ENCODE measurements at regions not wholly inside any gene's neighbourhood (a gene's known extent, or its start where the extent isn't known, plus 50 kb on each side); places are given as distances from the start of the nearest gene placed in this dataset.

DNA sequence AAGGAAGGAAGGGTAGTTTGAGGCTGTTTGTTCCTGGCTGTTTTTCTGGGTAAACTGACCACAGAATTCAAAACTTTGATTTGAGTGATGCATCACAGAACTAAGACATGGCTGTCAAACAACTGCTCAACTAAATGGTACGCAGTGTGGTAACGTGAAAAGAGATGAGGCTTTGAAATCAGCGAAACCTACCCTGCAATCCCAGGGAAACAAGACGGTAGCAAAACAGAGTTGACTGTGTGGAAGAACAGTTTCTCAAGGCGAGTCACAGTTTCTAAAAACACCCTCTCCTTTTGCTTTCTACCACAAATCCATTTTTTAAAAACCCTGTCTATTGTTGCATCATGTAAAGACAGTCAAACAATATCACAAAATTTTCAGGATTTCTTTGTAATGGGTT lies 156.0 kb upstream of the MAF start:
- DNase-seq (ENCODE audit: low read depth) = no peak

DNA sequence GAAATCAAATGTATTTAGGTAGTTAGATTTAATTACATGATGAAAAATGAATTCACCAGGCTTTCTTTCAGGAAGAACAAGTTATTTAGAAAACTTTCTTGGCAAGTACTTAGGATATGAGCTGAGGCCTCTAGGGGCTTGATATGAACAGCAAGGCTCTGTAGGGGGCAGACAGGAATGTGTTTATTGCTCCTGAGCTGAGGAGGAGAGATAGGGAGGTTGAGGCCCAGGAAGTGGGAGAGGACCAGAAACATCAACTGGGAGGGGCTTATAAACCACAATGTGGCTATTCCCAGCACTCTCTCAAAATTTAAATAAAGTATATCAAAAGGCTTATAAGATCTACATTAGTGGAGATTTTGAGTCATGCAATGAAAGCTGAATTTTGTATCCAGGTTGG lies 154.0 kb upstream of the MAF start:
- no peak for DNase-seq (ENCODE audit: low read depth)

DNA sequence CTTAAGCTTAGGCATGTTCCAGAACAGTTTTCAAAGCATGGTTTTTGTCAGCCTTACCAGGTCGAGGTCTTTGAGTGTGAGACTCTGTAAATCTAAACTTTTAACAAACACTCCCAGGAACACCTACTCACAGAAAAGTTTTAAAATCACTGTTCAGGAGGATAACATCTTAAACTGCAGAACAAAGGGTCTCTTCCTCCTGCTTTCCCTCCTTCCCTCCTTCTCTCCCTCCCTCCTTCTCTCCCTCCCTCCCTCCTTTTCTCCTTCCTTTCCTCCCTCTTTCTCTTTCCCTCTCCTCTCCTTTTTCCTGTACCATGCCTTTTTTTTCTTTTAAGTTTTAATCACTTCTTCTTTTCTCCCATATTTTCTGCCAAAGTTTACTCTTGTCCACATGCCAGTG lies 153.5 kb upstream of the MAF start:
- no peak for DNase-seq (ENCODE audit: low read depth)

- DNase-seq (ENCODE audit: low read depth) = no peak
Measured at GRCh38 chr16:79753286-79753685, 152.7 kb upstream of the MAF start.

DNA sequence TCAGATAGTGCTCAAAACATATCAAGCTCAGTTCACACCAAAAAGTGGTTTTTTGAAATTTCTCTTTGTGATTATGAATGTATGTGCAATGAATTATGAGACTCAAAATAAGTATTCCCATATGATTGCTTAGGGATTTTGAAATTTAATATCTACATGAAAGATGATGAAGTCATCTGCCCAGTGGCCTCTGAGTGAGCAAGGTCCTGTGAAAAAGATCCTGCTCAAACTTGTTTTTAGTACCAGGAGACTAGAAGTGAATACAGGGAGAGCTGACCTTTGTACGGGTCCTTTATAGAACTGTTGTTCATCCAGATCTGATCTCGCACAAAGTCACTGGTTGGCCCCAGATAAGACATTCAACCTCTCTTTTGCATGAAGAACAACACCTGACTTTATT lies 151.9 kb upstream of the MAF start:
- DNase-seq (ENCODE audit: low read depth) = peak; percentile 38

DNA sequence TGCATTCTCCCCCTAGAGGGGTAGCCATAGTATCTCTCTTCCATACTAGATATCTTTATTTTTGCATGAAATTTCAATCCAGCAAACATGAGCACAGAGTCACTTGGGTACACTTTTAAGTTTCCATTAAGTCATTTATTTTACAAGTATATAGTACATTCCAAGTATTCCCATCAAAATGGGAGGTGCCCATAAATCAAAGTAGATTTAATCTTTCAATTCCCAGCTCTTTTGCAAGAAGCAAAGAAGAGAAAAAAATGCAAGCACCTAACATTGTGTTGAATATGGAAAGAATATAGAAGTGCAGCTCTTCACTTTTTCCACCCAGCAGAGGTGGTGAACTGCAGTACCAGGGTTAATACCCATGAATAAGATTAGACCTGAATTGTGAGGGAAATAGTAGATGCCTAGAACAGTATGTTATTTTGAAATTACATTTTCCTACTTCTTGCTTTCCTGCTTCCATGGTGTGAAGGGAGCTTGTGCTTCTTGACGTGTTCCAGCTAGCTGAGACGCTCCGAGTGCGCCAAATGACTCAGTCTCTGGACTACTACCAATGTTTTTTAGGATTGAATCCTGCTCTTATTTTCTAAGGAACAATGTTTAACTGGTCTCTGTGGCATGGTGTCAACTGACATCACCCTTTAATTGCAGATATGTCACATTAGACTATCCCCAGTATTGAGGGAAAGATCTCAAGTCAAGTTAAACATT lies 151.1 kb upstream of the MAF start:
- peak; percentile 73 for DNase-seq (ENCODE audit: low read depth)

DNA sequence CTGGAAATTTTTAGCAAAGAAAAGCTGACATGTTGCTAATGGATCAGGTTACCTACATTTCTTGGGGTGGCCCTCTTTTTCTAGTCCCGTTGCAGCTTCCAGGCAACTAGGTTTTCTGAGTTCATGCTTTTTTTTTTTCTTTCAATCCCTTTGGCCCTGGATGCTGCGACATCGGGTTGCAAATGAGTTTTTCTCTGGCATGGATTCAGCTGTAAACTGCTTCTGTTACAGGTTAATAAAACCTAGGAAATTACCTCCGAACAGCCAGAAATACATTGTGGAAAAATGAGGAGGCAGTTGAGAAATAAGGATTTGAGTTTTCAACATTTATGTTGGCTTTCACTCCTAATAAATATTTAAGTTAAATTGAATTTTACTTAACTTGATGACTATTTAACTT lies 149.8 kb upstream of the MAF start:
- DNase-seq (ENCODE audit: low read depth) = no peak

- no peak for DNase-seq (ENCODE audit: low read depth)
Measured at GRCh38 chr16:79748629-79749028, 148.1 kb upstream of the MAF start.

DNA sequence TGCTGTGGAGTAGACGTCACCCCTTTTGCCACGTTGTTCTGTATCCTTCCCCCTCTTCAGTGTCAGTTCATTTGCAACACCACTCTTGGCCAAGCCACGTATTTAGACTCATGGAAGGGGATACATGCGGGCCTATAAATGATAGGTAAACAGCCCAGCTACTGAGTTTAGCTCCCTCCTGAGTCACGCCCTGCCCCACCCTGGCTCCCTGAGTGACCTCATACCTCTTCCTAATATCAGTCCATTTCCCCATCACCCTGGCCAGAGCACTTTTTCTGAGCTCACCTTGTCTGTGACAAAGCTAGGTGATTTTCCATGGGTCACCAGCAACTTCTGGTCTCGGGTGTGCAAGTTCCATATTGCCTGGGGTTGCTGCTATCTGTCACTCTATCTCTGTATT lies 147.2 kb upstream of the MAF start:
- no peak for DNase-seq (ENCODE audit: low read depth)

GRCh38 chr16:79740252-79740651 lies 139.7 kb upstream of the MAF start:
- no peak for DNase-seq (ENCODE audit: low read depth)

DNA sequence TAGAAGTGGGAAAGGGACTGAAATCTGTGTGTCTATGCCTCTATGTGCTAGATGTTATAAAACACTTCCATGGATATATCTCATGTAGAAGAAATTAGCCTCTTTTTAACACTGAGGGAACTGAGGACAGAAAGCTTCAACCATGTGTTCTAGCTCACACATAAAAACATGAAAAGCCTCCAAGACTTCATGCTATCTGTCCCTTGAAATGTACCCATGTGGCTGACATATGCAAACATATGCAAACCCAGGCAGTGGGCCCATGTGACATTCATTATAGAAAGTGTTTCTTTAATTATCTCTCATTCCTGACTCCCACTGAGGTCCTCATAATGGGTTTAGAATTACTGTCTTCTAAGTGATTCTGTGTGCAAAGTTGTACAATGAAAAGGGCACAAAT lies 134.7 kb upstream of the MAF start:
- no peak for DNase-seq (ENCODE audit: low read depth)

DNA sequence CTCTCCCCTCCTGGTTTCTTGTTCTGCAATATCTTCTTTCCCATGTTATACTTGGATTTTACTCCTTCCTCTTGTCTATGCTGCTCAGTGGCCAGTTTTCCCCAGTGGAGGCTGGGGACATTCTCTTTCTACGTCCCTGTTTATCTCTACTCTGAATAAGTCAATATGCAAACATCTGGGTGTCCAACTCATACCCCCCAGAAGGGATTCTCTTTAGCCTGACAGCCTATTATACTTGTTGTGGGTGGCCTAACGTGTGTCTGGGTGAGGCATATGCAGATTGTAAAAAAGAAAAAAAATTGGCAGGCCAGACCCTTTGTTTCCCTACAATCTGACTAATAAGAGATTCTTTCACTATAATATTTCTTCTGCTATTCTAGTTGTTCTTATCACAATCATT lies 134.2 kb upstream of the MAF start:
- DNase-seq (ENCODE audit: low read depth) = no peak

DNA sequence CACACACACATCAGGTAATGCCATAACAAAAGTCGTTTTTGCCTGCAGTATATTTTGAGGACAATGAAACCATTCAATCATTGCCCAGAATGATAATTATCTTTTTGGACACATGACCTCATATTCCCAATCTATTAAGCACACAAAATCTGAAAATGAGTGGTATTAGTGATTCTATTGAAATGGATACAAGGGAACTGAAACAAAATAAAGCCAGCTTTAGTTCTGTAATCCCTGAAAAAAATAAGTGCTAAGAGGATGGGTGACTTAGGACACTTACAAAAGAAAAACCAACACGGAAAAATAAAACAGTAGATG lies 128.3 kb upstream of the MAF start:
- DNase-seq (ENCODE audit: low read depth) = no peak

DNA sequence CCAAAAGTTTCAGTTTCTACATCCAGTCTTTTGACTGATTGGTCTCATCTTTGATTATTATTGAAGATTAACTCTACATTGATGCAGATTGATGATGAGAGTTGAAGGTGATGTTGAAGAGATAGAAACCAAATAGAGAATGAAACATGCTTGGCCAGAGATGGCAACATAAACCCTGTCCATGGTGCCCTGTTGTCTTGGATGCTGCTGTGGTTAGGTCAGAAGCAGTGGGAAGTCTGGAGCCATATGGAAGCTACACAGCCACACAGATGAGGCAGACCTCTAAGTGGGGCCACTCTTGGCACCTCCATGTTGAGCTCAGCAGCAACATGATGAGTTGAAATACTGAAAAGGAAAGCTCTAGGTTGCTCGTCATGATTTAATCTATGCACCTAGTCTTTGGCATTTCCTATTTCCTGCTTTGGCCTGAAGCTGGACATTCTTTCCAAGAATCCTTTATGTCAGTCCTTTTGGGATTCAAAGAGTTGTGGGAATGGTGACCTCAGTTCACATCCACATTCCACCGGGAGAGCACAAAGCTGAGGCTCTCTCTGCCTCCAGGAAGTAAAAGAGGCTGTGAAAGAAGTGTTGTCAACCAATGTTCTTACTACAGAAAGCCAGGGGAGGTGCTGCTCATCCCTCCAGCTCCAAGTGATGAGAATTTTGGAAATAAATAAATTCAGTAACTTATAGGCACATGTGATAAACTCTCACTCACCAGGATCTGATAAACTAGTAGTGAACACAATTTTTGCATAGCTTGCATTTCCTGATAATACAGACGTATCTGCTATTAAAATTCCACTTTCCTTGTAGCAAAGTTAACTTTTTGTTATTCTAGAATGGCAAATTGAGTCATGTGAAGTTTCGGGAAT lies 127.7 kb upstream of the MAF start:
- DNase-seq (ENCODE audit: low read depth) = no peak

GRCh38 chr16:79726902-79727301 lies 126.4 kb upstream of the MAF start:
- DNase-seq (ENCODE audit: low read depth) = no peak

- no peak for DNase-seq (ENCODE audit: low read depth)
Measured at GRCh38 chr16:79725051-79725450, 124.5 kb upstream of the MAF start.

GRCh38 chr16:79723583-79724168 lies 123.1 kb upstream of the MAF start:
- DNase-seq (ENCODE audit: low read depth) = no peak

DNA sequence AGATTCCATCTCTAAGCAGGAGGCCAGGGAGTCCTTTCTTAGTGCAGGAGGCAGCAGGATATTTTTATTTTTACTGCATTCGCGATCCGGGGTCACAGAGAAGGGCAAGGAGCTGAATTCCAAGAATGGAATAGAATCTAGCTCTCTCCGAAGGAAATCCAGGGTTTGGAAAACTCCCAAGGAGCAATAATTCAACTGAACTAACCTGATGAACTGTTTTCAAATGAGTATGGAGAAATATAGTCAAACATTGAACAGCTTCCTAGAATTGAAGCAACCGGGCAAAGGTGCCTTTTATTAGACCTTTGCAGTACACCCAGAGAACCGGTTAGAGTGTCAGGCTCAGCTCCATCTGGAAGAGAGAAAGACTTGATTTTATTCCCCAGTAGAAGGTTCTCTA lies 120.7 kb upstream of the MAF start:
- DNase-seq (ENCODE audit: low read depth) = no peak

DNA sequence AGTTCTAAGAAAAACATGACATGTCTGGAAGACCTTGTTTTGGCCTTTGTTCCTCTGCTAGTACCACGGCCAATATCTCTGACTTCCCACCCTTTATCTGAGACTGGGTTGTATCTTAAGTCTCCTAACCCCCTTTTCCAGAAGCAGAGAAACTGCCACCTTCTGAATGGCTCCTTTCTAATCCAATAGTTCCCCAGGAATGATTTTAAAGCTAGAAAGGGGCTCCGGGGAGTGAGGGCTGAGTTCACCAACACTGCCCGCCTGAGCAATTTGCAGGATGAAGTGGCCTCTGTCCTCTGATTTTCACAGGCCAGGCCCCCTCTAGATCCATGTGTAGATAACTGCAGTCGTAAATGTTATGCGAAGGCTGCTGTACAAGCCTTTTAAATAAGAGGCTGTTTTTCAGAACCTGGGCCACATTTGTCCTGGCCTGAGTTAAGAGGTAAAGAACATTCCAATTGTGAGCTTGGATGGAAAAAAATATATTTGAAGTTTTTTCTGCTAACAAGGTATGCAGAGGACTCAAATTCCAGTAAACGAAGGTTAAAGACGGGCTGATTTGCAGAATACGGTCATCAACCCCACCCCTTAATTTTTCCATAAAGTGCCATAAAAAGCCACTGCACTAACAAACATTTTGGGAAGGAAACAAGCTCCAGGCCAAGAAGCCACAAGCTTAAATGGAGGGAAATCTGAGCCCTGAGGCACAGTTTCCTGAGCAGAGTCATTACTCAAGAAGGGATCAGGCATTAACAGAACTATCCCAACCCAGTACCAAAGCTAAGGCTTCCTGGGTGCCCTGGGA lies 117.0 kb upstream of the MAF start:
- DNase-seq (ENCODE audit: low read depth) = peak; percentile 7

DNA sequence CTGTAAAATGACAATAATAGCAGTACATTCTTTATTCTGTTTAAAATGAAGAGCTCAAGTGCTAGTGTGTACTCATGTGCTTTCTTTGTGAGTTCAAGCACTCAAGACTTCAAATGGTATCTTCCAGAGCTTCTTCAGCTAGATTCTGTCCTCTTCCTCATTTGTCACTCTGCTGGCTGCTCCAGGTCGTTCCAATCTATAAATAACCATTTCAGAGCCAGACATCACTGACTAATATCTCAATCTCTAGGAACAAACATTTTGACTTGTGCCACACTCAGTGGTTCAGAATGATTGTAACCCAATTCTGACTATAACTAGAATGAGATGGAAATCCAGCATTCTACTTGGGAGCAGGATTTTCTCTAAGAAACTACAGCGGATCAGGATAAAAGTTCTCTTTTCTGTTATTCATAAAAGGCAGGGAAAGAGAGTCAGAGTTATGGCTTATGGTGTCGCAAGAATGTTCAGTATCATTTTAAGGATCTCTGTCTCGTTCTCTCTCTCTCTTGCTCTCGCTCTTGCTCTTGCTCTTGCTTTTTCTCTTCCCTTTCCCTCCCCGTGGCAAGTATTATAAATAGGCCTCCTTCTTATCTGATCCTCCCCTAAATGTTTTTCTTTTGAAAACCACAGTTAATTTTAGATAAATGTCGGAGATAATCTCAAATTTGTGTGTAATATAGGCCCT lies 116.3 kb upstream of the MAF start:
- no peak for DNase-seq (ENCODE audit: low read depth)

DNA sequence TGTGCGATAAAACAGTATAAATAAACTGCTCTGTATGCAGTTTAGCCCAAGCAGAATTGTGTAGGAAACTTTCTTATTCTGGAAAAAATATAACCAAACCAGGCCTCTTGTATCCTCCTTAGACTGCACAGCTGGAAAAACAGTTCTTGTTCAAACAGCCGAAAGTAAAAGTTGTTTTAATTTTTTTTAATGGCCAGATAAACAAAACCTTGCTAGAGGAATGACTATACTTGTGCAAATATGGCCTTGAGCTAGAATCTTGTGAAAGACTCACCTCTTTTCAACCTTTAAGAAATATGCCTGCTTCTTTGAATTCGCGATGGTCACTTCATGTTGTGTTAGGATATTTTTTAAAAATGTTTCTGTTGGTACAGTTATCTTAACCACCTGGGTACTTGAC lies 114.5 kb upstream of the MAF start:
- no peak for DNase-seq (ENCODE audit: low read depth)

- DNase-seq (ENCODE audit: low read depth) = peak; percentile 49
Measured at GRCh38 chr16:79714440-79714839, 113.9 kb upstream of the MAF start.

All from fibroblast of gingiva (primary cell).